NCI-H2227 (cell line): ENCODE measurements at regions not wholly inside any gene's neighbourhood (a gene's known extent, or its start where the extent isn't known, plus 50 kb on each side); places are given as distances from the start of the nearest gene placed in this dataset.
"Not testable (repeated sequence)": the region's sequence is repeated elsewhere in the genome, so short reads cannot be mapped to it uniquely, and the experiment has no call there.

ENCODE experiments used
- DNase-seq: peaks from one replicate; lab custom pipeline; 2025; ENCODE audit not compliant: unreplicated experiment; lab: John Stamatoyannopoulos, UW

DNA sequence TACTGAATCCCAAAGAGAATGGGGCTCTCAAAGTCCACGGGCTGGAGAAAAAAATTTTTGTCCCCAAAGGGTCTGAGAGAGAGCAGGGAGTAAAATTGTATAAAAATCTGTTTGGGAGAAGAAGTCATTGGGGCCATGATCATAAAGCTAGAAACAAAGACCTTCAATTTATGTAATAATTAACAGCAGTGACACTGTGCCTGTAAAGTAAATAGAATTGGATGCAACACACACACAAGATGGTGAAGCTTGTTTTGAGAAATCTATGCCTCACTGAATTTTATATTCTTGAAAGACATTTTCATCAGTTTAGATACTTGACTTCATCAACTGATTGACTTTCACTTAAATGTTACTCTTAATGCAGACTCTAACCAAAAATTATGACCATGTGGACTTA, 600.5 kb upstream of the ADAMTS5 start:
- no peak for DNase-seq

- no peak for DNase-seq
Measured at GRCh38 chr21:27566521-27566920, 599.6 kb upstream of the ADAMTS5 start.

DNA sequence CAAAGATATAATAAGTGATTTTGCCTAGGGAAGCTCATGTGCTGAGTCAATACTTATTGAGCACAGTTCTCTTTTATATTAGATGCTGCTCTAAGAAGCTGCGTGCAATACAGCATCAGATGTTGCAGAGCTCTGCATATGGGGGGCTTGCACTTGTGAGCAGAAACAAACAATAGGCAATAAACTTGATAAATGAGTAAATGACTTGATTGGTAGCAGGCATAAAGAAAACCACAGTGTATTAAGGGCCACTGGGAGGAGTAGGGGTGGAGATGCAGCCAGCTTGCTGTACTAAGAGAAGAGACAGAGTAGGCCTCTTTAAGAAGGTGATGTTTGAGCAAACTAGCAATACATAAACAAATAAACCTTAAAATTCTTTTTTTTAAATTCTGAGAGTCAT, 598.5 kb upstream of the ADAMTS5 start:
- no peak for DNase-seq

GRCh38 chr21:27564684-27565301, 597.9 kb upstream of the ADAMTS5 start:
- DNase-seq, result no peak

DNA sequence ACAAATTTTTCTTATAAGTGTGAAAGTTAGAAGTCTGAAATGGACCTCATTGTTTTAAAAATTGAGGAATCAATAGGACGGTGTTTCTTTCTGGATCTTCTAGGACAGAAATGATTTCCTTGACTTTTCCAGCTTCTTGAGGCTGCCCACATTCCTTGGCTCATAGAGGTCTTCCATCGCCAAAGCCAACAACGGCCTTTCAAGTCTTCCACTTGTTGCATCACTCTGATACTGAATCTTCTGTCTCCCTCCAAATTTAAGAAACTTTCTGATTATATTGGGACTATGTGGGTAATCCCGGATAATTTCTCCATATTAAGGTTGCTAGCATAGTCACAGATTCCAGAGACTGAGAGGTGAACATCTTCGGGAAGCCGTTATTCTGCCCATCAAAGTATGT, 595.4 kb upstream of the ADAMTS5 start:
- no peak for DNase-seq

DNA sequence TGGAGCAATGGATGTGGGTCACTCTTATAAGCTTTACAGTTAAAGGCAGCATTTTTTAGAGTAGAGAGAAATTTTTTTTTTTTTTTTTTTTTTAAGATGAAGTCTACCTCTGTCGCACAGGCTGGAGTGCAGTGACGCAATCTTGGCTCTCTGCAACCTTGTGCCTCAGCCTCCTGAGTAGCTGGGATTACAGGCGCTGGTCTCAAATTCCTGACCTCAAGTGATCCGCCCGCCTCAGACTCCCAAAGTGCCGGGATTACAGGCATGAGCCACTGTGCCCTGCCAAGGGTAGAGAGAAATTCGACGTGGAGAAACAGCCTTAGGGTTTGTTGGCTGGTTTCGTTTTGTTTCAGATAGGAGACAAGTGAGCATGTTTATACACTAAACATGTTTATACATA, 594.2 kb upstream of the ADAMTS5 start:
- no peak for DNase-seq

GRCh38 chr21:27557356-27557755, 590.5 kb upstream of the ADAMTS5 start:
- no peak for DNase-seq

GRCh38 chr21:27555996-27556395, 589.1 kb upstream of the ADAMTS5 start:
- no peak for DNase-seq

DNA sequence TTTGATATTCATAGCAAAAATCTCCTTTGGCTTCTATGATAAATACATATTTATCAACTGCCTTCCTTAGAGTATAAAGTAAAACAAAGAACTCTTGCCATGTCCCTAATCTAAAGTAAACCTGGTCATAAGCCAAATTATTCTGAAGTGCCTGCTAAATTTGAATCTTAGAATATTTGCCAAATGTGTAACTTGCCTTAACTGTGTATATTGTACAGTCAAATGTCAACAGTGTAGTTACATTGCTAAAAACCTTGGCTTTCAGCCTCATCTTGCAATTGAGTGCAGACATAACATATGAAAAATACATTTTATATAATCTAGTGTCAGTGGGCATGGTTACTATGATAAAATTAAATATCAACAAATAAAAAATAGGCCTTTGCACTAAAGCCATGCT, 583.4 kb upstream of the ADAMTS5 start:
- no peak for DNase-seq

GRCh38 chr21:27548486-27548885, 581.6 kb upstream of the ADAMTS5 start:
- no peak for DNase-seq

- DNase-seq, result no peak
Measured at GRCh38 chr21:27545754-27546349, 579.0 kb upstream of the ADAMTS5 start.

GRCh38 chr21:27542126-27542525, 575.2 kb upstream of the ADAMTS5 start:
- DNase-seq, result not testable (repeated sequence)

DNA sequence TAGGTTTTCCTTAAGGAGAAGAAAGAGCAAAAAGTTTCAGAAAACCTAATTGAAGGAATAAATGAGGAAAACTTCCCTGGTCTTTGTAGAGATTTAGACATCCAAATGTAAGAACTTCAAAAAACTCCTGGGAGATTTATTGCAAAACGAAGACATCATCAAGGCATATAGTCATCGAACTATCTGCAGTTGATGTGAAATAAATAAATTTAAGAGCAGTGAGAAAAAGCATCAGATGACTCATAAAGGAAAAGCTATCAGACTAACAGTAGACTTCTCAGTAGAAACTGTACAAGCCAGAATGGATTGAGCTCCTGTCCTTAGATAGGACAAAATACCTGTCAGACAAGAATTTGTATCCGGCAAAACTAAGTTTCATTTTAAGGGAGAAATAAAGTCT, 569.4 kb upstream of the ADAMTS5 start:
- no peak for DNase-seq

DNA sequence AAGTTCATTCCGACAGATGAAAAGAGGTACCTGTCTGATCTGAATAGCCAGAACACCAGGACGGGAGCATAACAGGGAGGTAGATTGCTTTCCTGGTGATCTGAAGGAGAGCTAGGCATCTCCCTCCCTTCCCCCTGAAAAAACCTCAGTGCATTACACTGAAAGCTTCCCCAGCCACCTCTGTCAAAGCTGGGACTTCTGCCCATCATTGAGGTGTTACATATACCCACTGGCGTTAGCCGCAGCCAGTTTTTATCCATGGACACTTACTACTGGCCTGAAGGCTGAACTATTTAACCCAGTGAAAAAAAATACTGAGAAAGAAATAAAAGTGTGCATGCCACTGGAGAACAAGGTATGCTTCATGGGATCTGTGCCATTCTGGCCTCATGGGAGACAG, 568.3 kb upstream of the ADAMTS5 start:
- no peak for DNase-seq

DNA sequence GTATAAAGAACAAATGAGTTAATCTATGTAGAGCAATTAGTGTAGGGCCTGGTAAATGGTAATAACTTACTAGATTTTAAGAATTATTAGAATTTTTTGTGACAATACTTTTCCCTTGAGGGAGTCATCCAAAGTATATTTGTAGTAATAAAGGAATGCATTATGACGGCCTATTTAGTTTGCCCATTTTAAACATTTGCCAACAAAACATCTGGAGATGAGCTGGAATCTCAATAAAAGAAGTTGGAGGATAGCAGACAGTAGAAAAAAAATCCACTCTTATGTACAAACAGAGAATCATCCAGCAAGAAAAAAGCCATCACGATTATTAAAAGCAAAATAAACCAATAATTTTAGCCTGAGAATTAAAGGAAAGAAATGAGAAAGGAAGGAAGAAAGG, 567.3 kb upstream of the ADAMTS5 start:
- no peak for DNase-seq

- DNase-seq, result no peak
Measured at GRCh38 chr21:27532076-27532475, 565.2 kb upstream of the ADAMTS5 start.

- DNase-seq, result no peak
Measured at GRCh38 chr21:27528697-27529096, 561.8 kb upstream of the ADAMTS5 start.

GRCh38 chr21:27526451-27526850, 559.6 kb upstream of the ADAMTS5 start:
- DNase-seq, result no peak

GRCh38 chr21:27525780-27526179, 558.9 kb upstream of the ADAMTS5 start:
- DNase-seq, result no peak

GRCh38 chr21:27519361-27519760, 552.5 kb upstream of the ADAMTS5 start:
- no peak for DNase-seq

DNA sequence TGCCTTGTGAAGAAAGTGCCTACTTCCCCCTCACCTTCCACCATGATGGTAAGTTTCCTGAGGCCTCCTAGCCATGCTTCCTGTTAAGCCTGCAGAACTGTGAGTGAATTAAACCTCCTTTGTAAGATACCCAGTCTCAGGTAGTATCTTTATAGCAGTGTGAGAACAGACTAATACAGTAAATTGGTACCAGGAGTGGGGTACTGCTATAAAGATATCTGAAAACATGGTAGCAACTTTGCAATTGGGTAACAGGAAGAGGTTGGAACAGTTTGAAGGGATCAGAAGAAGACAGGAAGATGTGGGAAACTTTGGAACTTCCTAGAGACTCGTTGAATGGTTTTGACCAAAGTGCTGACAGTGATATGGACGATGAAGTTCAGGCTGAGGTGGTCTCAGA, 550.3 kb upstream of the ADAMTS5 start:
- DNase-seq, result not testable (repeated sequence)

- no peak for DNase-seq
Measured at GRCh38 chr21:27515676-27516075, 548.8 kb upstream of the ADAMTS5 start.

- no peak for DNase-seq
Measured at GRCh38 chr21:27513825-27514224, 546.9 kb upstream of the ADAMTS5 start.
